ENCODE measurements at regions not wholly inside any gene's neighbourhood (a gene's known extent, or its start where the extent isn't known, plus 50 kb on each side); places are given as distances from the start of the nearest gene placed in this dataset.

DNA sequence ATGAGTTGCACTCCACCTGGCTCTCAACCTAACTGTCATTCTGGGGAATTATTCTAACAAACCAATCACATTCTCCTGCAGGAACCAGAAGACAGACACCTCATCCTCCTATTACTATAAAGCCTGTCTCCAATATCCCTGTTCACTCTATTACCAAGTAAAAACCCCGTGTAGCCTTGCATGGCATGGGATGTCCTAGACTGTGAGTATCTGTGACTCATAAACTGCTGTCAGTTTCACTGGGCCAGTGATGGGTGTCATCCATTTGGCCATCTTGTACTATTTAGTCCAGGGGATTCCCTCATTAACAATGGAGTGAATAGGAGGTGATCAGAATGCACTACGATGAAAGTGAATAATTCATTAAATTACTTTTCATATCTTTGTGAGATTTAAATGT is 608.7 kb downstream of the DNAJB9 start:
- no peaks in the 10 kb centered on the region for H3K36me3 Mint-ChIP-seq
- 100% methylated on average over 1 of the region's 2 CpGs for WGBS (ENCODE audit: insufficient coverage)
- Histone ChIP-seq H3K27ac (ENCODE audit: low read depth in 1 of 2, low read length in 2 of 2) (no peak overlapping the region), H3K9me3 (replicated peaks in 1 of 2; ENCODE audit: control insufficient read depth in 1 of 2, insufficient read depth in 1 of 2, low read length in 2 of 2) (peaks cover 5 to 6% of the 10 kb centered on the region in 2 donors), H3K9ac (ENCODE audit: insufficient read depth, low read length, poor library complexity, severe bottlenecking) (no peak overlapping the region), H3K36me3 (replicated peaks in 1 of 2; ENCODE audit: control insufficient read depth in 1 of 2, insufficient read depth in 2 of 2, low read length in 2 of 2) (no peaks in the 10 kb centered on the region), H3K79me2 (ENCODE audit: insufficient read depth, low read length) (no peaks in the 10 kb centered on the region), H3K27me3 (ENCODE audit: control insufficient read depth in 2 of 2, insufficient read depth in 2 of 2, low read length in 2 of 2) (no peaks in the 10 kb centered on the region), H3K4me2 (replicated peaks; ENCODE audit: extremely low read depth, low read length, poor library complexity, severe bottlenecking) (no peak overlapping the region), H3K4me1 (ENCODE audit: control insufficient read depth in 1 of 2, insufficient read depth in 2 of 2, low read length in 2 of 2) (no peaks in the 10 kb centered on the region), H4K20me1 (ENCODE audit: insufficient read depth, low read length) (no peaks in the 10 kb centered on the region), H2AFZ (ENCODE audit: insufficient read depth, low read depth, low read length, poor library complexity, severe bottlenecking) (no peak overlapping the region), H3K4me3 (replicated peaks in 1 of 3; ENCODE audit: low read depth in 2 of 3, low read length in 3 of 3) (no peak overlapping the region)
- H3K4me1 Mint-ChIP-seq, result no peaks in the 10 kb centered on the region
- H3K27me3 Mint-ChIP-seq (ENCODE audit: low read depth in 3 of 3), result no peaks in the 10 kb centered on the region
- DNase-seq, result no peak
- H3K9me3 Mint-ChIP-seq, result peaks cover 2 to 12% (median 5%) of the 10 kb centered on the region in 7 donors
- no peak overlapping the region for H3K4me3 Mint-ChIP-seq
- TF ChIP-seq, protein P1, sequence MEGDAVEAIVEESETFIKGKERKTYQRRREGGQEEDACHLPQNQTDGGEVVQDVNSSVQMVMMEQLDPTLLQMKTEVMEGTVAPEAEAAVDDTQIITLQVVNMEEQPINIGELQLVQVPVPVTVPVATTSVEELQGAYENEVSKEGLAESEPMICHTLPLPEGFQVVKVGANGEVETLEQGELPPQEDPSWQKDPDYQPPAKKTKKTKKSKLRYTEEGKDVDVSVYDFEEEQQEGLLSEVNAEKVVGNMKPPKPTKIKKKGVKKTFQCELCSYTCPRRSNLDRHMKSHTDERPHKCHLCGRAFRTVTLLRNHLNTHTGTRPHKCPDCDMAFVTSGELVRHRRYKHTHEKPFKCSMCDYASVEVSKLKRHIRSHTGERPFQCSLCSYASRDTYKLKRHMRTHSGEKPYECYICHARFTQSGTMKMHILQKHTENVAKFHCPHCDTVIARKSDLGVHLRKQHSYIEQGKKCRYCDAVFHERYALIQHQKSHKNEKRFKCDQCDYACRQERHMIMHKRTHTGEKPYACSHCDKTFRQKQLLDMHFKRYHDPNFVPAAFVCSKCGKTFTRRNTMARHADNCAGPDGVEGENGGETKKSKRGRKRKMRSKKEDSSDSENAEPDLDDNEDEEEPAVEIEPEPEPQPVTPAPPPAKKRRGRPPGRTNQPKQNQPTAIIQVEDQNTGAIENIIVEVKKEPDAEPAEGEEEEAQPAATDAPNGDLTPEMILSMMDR (IDR thresholded peaks at IDR 0.05), result no peak
- intact Hi-C loops (cut with micrococcal nuclease), result no loop called here
- no peak overlapping the region for H3K27ac Mint-ChIP-seq

DNA sequence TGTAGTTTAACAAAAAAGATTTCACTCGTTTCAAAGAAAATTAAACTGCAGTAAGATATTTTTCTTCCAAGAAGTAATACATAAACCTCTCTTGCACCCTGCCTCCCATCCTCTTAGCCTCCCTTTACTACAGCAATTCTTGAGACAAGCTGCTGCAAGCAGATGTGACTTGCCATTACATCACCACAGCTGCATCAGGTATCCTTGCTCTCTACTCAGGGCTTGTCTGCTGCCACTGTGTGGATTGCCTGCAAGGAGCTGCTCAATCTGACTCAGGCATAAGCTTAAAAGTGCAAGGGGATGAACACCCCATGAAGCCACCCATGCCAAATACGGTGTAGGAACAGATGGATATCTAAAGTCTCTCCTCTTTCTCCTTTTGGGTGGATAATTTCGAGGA is 609.9 kb downstream of the DNAJB9 start:
- H3K27ac ChIP-seq (ENCODE audit: low read depth in 1 of 2, low read length in 2 of 2), result no peak overlapping the region
- WGBS (ENCODE audit: insufficient coverage), result 86% methylated on average over 2 of the region's 3 CpGs
- Mint-ChIP-seq H3K27me3 (ENCODE audit: low read depth in 3 of 3) (no peaks in the 10 kb centered on the region), H3K36me3 (no peaks in the 10 kb centered on the region), H3K4me1 (no peaks in the 10 kb centered on the region), H3K27ac (no peak overlapping the region), H3K4me3 (no peak overlapping the region), H3K9me3 (peaks cover 2 to 12% (median 8%) of the 10 kb centered on the region in 7 donors)
- no peaks in the 10 kb centered on the region for H4K20me1 ChIP-seq (ENCODE audit: insufficient read depth, low read length)
- intact Hi-C loops (cut with micrococcal nuclease), result no loop called here
- H2AFZ ChIP-seq (ENCODE audit: insufficient read depth, low read depth, low read length, poor library complexity, severe bottlenecking), result no peak overlapping the region
- H3K4me2 ChIP-seq (replicated peaks; ENCODE audit: extremely low read depth, low read length, poor library complexity, severe bottlenecking), result no peak overlapping the region
- no peaks in the 10 kb centered on the region for H3K79me2 ChIP-seq (ENCODE audit: insufficient read depth, low read length)
- no peaks in the 10 kb centered on the region for H3K4me1 ChIP-seq (ENCODE audit: control insufficient read depth in 1 of 2, insufficient read depth in 2 of 2, low read length in 2 of 2)
- H3K36me3 ChIP-seq (replicated peaks in 1 of 2; ENCODE audit: control insufficient read depth in 1 of 2, insufficient read depth in 2 of 2, low read length in 2 of 2), result no peaks in the 10 kb centered on the region
- TF ChIP-seq, protein P1 (IDR thresholded peaks at IDR 0.05), result no peak
- H3K9ac ChIP-seq (ENCODE audit: insufficient read depth, low read length, poor library complexity, severe bottlenecking), result no peak overlapping the region
- H3K4me3 ChIP-seq (replicated peaks in 1 of 3; ENCODE audit: low read depth in 2 of 3, low read length in 3 of 3), result no peak overlapping the region
- no peak for DNase-seq
- no peaks in the 10 kb centered on the region for H3K27me3 ChIP-seq (ENCODE audit: control insufficient read depth in 2 of 2, insufficient read depth in 2 of 2, low read length in 2 of 2)
- H3K9me3 ChIP-seq (replicated peaks in 1 of 2; ENCODE audit: control insufficient read depth in 1 of 2, insufficient read depth in 1 of 2, low read length in 2 of 2), result peaks cover 5 to 6% of the 10 kb centered on the region in 2 donors
